Mesenchymal stem cell (in vitro differentiated cells and primary cell): ENCODE measurements at regions not wholly inside any gene's neighbourhood (a gene's known extent, or its start where the extent isn't known, plus 50 kb on each side); places are given as distances from the start of the nearest gene placed in this dataset.

Experiments used
- DNase-seq: peaks from one replicate; pipeline ENCODE4 v3.0.0-alpha.2; 2013
- H2AFZ ChIP-seq: one replicate; pipeline ENCODE4 v1.6.1; 2013; ENCODE audit warnings: low read depth, mild to moderate bottlenecking, control low read depth, inconsistent platforms, low read length, moderate library complexity
- H2AK5ac ChIP-seq: 2 replicates; pipeline ENCODE4 v1.6.1; 2013; ENCODE audit warnings: low read length, moderate library complexity, mild to moderate bottlenecking, inconsistent platforms; ENCODE audit not compliant: severe bottlenecking
- H2BK120ac ChIP-seq: one replicate; pipeline ENCODE4 v1.6.1; 2013; ENCODE audit warnings: low read depth, mild to moderate bottlenecking, inconsistent platforms, low read length, moderate library complexity
- H2BK12ac ChIP-seq, 2 experiments: one replicate each; pipeline ENCODE4 v1.6.1; 2013; ENCODE audit warnings: inconsistent platforms in 2 of 2, low read length in 2 of 2, mild to moderate bottlenecking in 2 of 2, moderate library complexity in 2 of 2, control low read depth in 1 of 2
- H2BK15ac ChIP-seq: one replicate; pipeline ENCODE4 v1.6.1; 2013; ENCODE audit warnings: mild to moderate bottlenecking, low read depth, inconsistent platforms; ENCODE audit not compliant: poor library complexity, severe bottlenecking
- H2BK5ac ChIP-seq: 2 replicates; pipeline ENCODE4 v1.6.1; 2013; ENCODE audit warnings: low read depth, mild to moderate bottlenecking, low read length, control low read depth, inconsistent platforms; ENCODE audit not compliant: poor library complexity, severe bottlenecking
- H3K14ac ChIP-seq, 2 experiments: one replicate each; pipeline ENCODE4 v1.6.1; 2013; ENCODE audit warnings: inconsistent platforms in 2 of 2, low read length in 2 of 2, control low read depth in 1 of 2, mild to moderate bottlenecking in 1 of 2, moderate library complexity in 1 of 2
- H3K18ac ChIP-seq, 2 experiments: one replicate each; pipeline ENCODE4 v1.6.1; 2013; ENCODE audit warnings: inconsistent platforms in 2 of 2, low read length in 2 of 2, control low read depth in 1 of 2, low read depth in 1 of 2, mild to moderate bottlenecking in 1 of 2
- H3K23ac ChIP-seq, 2 experiments: one replicate each; pipeline ENCODE4 v1.6.1; 2013; ENCODE audit warnings: inconsistent platforms in 2 of 2, low read length in 2 of 2, mild to moderate bottlenecking in 2 of 2, moderate library complexity in 2 of 2, control low read depth in 1 of 2
- H3K27ac ChIP-seq: 2 replicates; pipeline ENCODE4 v1.5.1; 2013; ENCODE audit warnings: mild to moderate bottlenecking, moderate library complexity, low read length, control low read depth, inconsistent platforms; ENCODE audit not compliant: poor library complexity, severe bottlenecking
- H3K27me3 ChIP-seq, 2 experiments: 2 replicates each; pipeline versions ENCODE4 v1.6.1 to v1.7.0; 2013; ENCODE audit warnings: low read length in 2 of 2, mild to moderate bottlenecking in 2 of 2, moderate library complexity in 2 of 2, control low read depth in 1 of 2, inconsistent platforms in 1 of 2; ENCODE audit not compliant: control insufficient read depth in 1 of 2, insufficient read depth in 1 of 2
- H3K36me3 ChIP-seq, 2 experiments: 2 replicates each; pipeline versions ENCODE4 v1.6.1 to v1.7.0; 2013; ENCODE audit warnings: low read length in 2 of 2, control low read depth in 1 of 2, inconsistent platforms in 1 of 2, low read depth in 1 of 2, mild to moderate bottlenecking in 1 of 2; ENCODE audit not compliant: insufficient read depth in 2 of 2, control insufficient read depth in 1 of 2
- H3K4ac ChIP-seq, 2 experiments: one replicate each; pipeline ENCODE4 v1.6.1; 2013; ENCODE audit warnings: inconsistent platforms in 2 of 2, low read length in 2 of 2, mild to moderate bottlenecking in 2 of 2, moderate library complexity in 2 of 2, control low read depth in 1 of 2, low read depth in 1 of 2
- H3K4me1 ChIP-seq: 2 replicates; pipeline ENCODE4 v1.6.1; 2013; ENCODE audit warnings: low read depth, low read length, control low read depth; ENCODE audit not compliant: control insufficient read depth, insufficient read depth
- H3K4me2 ChIP-seq: 2 replicates; pipeline ENCODE4 v1.6.1; 2013; ENCODE audit warnings: low read length, mild to moderate bottlenecking, inconsistent platforms; ENCODE audit not compliant: poor library complexity, severe bottlenecking
- H3K4me3 ChIP-seq, 2 experiments: 2 replicates each; pipeline versions ENCODE4 v1.5.1 to v1.7.0; 2013; ENCODE audit warnings: low read length in 2 of 2, mild to moderate bottlenecking in 2 of 2, control low read depth in 1 of 2, low read depth in 1 of 2; ENCODE audit not compliant: insufficient read depth in 1 of 2
- H3K79me1 ChIP-seq: replicated peaks from 2 replicates; pipeline ENCODE4 v1.6.1; 2013; ENCODE audit warnings: mild to moderate bottlenecking, control low read depth, low read length, inconsistent platforms; ENCODE audit not compliant: poor library complexity, severe bottlenecking
- H3K9ac ChIP-seq: 2 replicates; pipeline ENCODE4 v1.7.0; 2013; ENCODE audit warnings: mild to moderate bottlenecking, low read length, moderate library complexity
- H3K9me3 ChIP-seq: 2 replicates; pipeline ENCODE4 v1.7.0; 2013; ENCODE audit warnings: mild to moderate bottlenecking, low read length; ENCODE audit not compliant: control insufficient read depth
- H4K8ac ChIP-seq: one replicate; pipeline ENCODE4 v1.6.1; 2013; ENCODE audit warnings: inconsistent platforms, mild to moderate bottlenecking, low read length, moderate library complexity
- H4K91ac ChIP-seq: one replicate; pipeline ENCODE4 v1.6.1; 2013; ENCODE audit warnings: mild to moderate bottlenecking, low read length, inconsistent platforms
- WGBS: methylation state at CpG from one replicate; pipeline ENCODE4 v1.1.7; 2013; ENCODE audit warnings: mixed read lengths; 5-methylcytosine and 5-hydroxymethylcytosine counted together

- Histone ChIP-seq H2AK5ac (no peak overlapping the region), H3K14ac (no peak overlapping the region), H2BK12ac (no peak overlapping the region), H4K8ac (no peak overlapping the region), H3K27me3 (no peaks in the 10 kb centered on the region), H3K4ac (no peak overlapping the region), H3K9me3 (no peaks in the 10 kb centered on the region), H2AFZ (no peak overlapping the region), H3K4me3 (no peak overlapping the region), H2BK120ac (no peak overlapping the region), H3K9ac (no peak overlapping the region), H3K36me3 (no peaks in the 10 kb centered on the region), H4K91ac (no peak overlapping the region), H2BK15ac (no peak overlapping the region), H3K4me1 (no peaks in the 10 kb centered on the region), H3K18ac (no peak overlapping the region), H3K4me2 (no peak overlapping the region), H2BK5ac (no peak overlapping the region), H3K79me1 (no peaks in the 10 kb centered on the region), H3K27ac (no peak overlapping the region), H3K23ac (no peak overlapping the region)
- no peak for DNase-seq
Observed at GRCh38 chr17:71379512-71379911, 741.3 kb upstream of the SOX9 start.

- no peak overlapping the region for H3K4me2 ChIP-seq
- 50% methylated on average over 2 of the region's 3 CpGs for WGBS
- no peak overlapping the region for H3K9ac ChIP-seq
- no peak overlapping the region for H3K27ac ChIP-seq
- H2BK12ac ChIP-seq, result no peak overlapping the region
- no peak overlapping the region for H3K23ac ChIP-seq
- H2BK120ac ChIP-seq, result no peak overlapping the region
- H3K4ac ChIP-seq, result no peak overlapping the region
- H3K9me3 ChIP-seq, result no peaks in the 10 kb centered on the region
- no peak overlapping the region for H4K8ac ChIP-seq
- no peaks in the 10 kb centered on the region for H3K27me3 ChIP-seq
- no peak overlapping the region for H3K14ac ChIP-seq
- no peak overlapping the region for H2BK5ac ChIP-seq
- no peak overlapping the region for H2BK15ac ChIP-seq
- H2AFZ ChIP-seq, result no peak overlapping the region
- H3K4me3 ChIP-seq, result no peak overlapping the region
- H4K91ac ChIP-seq, result no peak overlapping the region
- no peaks in the 10 kb centered on the region for H3K4me1 ChIP-seq
- no peaks in the 10 kb centered on the region for H3K36me3 ChIP-seq
- no peaks in the 10 kb centered on the region for H3K79me1 ChIP-seq
- no peak overlapping the region for H2AK5ac ChIP-seq
- H3K18ac ChIP-seq, result no peak overlapping the region
- peak; percentile 13 for DNase-seq
Observed at GRCh38 chr17:71380535-71380934, 740.3 kb upstream of the SOX9 start.

GRCh38 chr17:71380936-71381335 lies 739.9 kb upstream of the SOX9 start:
- Histone ChIP-seq H3K18ac (no peak overlapping the region), H2BK120ac (no peak overlapping the region), H3K23ac (no peak overlapping the region), H2AK5ac (no peak overlapping the region), H3K4me2 (no peak overlapping the region), H3K4me3 (no peak overlapping the region), H3K9me3 (no peaks in the 10 kb centered on the region), H3K27me3 (no peaks in the 10 kb centered on the region), H3K79me1 (no peaks in the 10 kb centered on the region), H3K4me1 (no peaks in the 10 kb centered on the region), H3K36me3 (no peaks in the 10 kb centered on the region), H3K14ac (no peak overlapping the region), H2BK12ac (no peak overlapping the region), H2AFZ (no peak overlapping the region), H3K4ac (no peak overlapping the region), H3K27ac (no peak overlapping the region), H3K9ac (no peak overlapping the region), H2BK5ac (no peak overlapping the region), H2BK15ac (no peak overlapping the region), H4K8ac (no peak overlapping the region), H4K91ac (no peak overlapping the region)
- 89% methylated on average over 2 of the region's 2 CpGs for WGBS
- no peak for DNase-seq

- Histone ChIP-seq H3K23ac (no peak overlapping the region), H3K27ac (no peak overlapping the region), H3K79me1 (no peaks in the 10 kb centered on the region), H2AK5ac (no peak overlapping the region), H3K9ac (no peak overlapping the region), H3K18ac (no peak overlapping the region), H2BK120ac (no peak overlapping the region), H2BK12ac (no peak overlapping the region), H2AFZ (no peak overlapping the region), H3K4me1 (no peaks in the 10 kb centered on the region), H4K91ac (no peak overlapping the region), H3K4me2 (no peak overlapping the region), H4K8ac (no peak overlapping the region), H3K14ac (no peak overlapping the region), H3K4me3 (no peak overlapping the region), H3K9me3 (peaks cover 5% of the 10 kb centered on the region), H3K4ac (no peak overlapping the region), H2BK5ac (no peak overlapping the region), H3K36me3 (no peaks in the 10 kb centered on the region), H2BK15ac (no peak overlapping the region), H3K27me3 (no peaks in the 10 kb centered on the region)
- DNase-seq, result no peak
- 100% methylated on average over 1 of the region's 2 CpGs for WGBS
Observed at GRCh38 chr17:71383091-71383490, 737.7 kb upstream of the SOX9 start.
